Natural killer cell treated with Interleukin-12 subunit alpha and Interleukin-12 subunit beta and Interleukin-15 and Interleukin-18, amount 100 ng/mL, for 72 hours (primary cell): ENCODE measurements at regions not wholly inside any gene's neighbourhood (a gene's known extent, or its start where the extent isn't known, plus 50 kb on each side); places are given as distances from the start of the nearest gene placed in this dataset.
"Not testable (repeated sequence)": the region's sequence is repeated elsewhere in the genome, so short reads cannot be mapped to it uniquely, and the experiment has no call there.

ENCODE experiments used
- ATAC-seq, 2 donors: fragments of 150-1000 bp; cut with Tn5 transposase in 1 of 2; sonication (Bioruptor Pico), chemical (Tn5 transposase) in 1 of 2; 2 replicates each; pipeline ENCODE4 v1.10.0; 2021
- DNase-seq: peaks from one replicate; pipeline ENCODE4 v3.0.0; 2022; ENCODE audit warnings: low spot score
- H3K27ac Mint-ChIP-seq, 2 donors: 1 replicate in 1 of 2; 2 replicates in 1 of 2; pipeline ENCODE4 v1.8.0; 2022; ENCODE audit warnings: mixed read lengths in 2 of 2, mild to moderate bottlenecking in 1 of 2, moderate library complexity in 1 of 2
- H3K27me3 Mint-ChIP-seq, 2 donors: 1 replicate in 1 of 2; 2 replicates in 1 of 2; pipeline ENCODE4 v1.8.0; 2022; ENCODE audit warnings: mixed read lengths in 2 of 2
- H3K36me3 Mint-ChIP-seq: one replicate; pipeline ENCODE4 v1.8.0; 2022; ENCODE audit warnings: mixed read lengths
- H3K4me1 Mint-ChIP-seq, 2 donors: 1 replicate in 1 of 2; 2 replicates in 1 of 2; pipeline ENCODE4 v1.8.0; 2022; ENCODE audit warnings: low read depth in 2 of 2, mixed read lengths in 2 of 2, mild to moderate bottlenecking in 1 of 2
- H3K4me3 Mint-ChIP-seq: one replicate; pipeline ENCODE4 v1.8.0; 2022; ENCODE audit warnings: mixed read lengths
- H3K9me3 Mint-ChIP-seq: 2 replicates; pipeline ENCODE4 v1.8.0; 2022; ENCODE audit warnings: mixed read lengths

- no peak for ATAC-seq
- DNase-seq, result no peak
- no peak overlapping the region for H3K4me3 Mint-ChIP-seq
- no peak overlapping the region for H3K27ac Mint-ChIP-seq
- no peaks in the 10 kb centered on the region for H3K36me3 Mint-ChIP-seq
- peaks cover 19% of the 10 kb centered on the region for H3K9me3 Mint-ChIP-seq
- no peaks in the 10 kb centered on the region for H3K27me3 Mint-ChIP-seq
- H3K4me1 Mint-ChIP-seq, result no peaks in the 10 kb centered on the region
Observed at GRCh38 chr18:1253827-1254226, 349.2 kb downstream of the ADCYAP1 start.

- no peaks in the 10 kb centered on the region for H3K4me1 Mint-ChIP-seq
- H3K27ac Mint-ChIP-seq, result no peak overlapping the region
- peaks cover 23% of the 10 kb centered on the region for H3K9me3 Mint-ChIP-seq
- no peaks in the 10 kb centered on the region for H3K36me3 Mint-ChIP-seq
- no peaks in the 10 kb centered on the region for H3K27me3 Mint-ChIP-seq
- H3K4me3 Mint-ChIP-seq, result no peak overlapping the region
- ATAC-seq, result no peak
- DNase-seq, result no peak
Observed at GRCh38 chr18:1261054-1261453, 356.4 kb downstream of the ADCYAP1 start.

DNA sequence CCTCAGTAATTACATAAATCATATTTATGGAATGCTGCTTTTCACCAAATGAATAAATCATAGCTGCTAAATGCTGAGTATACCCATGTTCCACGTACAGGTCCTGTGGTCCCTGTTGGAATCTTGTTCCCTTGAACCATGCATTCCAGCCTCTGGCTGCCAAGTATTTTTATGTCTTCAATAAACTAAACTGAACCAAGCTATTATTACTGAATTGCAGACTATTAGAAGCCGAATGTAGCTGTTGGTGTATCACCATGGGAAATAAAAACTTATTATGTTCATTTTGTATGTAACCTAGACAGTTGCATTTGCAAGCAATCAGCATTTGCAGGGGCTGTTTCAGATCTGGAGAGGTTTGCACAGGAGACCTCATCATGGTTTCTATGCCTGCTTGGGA lies 362.4 kb downstream of the ADCYAP1 start:
- H3K27me3 Mint-ChIP-seq, result no peaks in the 10 kb centered on the region
- ATAC-seq (no peak), DNase-seq (no peak)
- H3K27ac Mint-ChIP-seq, result no peak overlapping the region
- no peak overlapping the region for H3K4me3 Mint-ChIP-seq
- H3K36me3 Mint-ChIP-seq, result no peaks in the 10 kb centered on the region
- no peaks in the 10 kb centered on the region for H3K4me1 Mint-ChIP-seq
- peaks cover 10% of the 10 kb centered on the region for H3K9me3 Mint-ChIP-seq

DNA sequence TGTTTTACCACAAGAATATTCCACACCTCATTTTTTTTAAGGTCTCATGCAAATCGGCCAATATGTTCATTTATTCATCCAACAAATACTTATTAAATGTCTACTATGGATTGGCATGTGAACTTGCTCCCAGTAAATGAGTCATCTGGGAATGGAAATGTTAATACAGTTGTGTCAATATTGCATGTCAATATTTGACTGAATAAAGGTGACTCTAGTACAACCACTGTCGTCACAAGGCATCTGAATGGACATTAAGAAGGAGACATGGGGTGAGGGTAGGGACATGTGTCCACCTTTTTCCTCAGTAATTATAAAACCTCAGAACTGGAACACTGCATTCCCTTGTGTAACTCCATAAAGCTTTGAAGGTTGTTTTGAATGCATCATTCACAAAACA lies 365.4 kb downstream of the ADCYAP1 start:
- H3K9me3 Mint-ChIP-seq, result peaks cover 10% of the 10 kb centered on the region
- H3K27me3 Mint-ChIP-seq, result no peaks in the 10 kb centered on the region
- no peaks in the 10 kb centered on the region for H3K4me1 Mint-ChIP-seq
- DNase-seq (no peak), ATAC-seq (no peak)
- H3K27ac Mint-ChIP-seq, result no peak overlapping the region
- H3K4me3 Mint-ChIP-seq, result no peak overlapping the region
- no peaks in the 10 kb centered on the region for H3K36me3 Mint-ChIP-seq

- no peak overlapping the region for H3K4me3 Mint-ChIP-seq
- peaks cover 10% of the 10 kb centered on the region for H3K9me3 Mint-ChIP-seq
- DNase-seq (no peak), ATAC-seq (no peak)
- H3K36me3 Mint-ChIP-seq, result no peaks in the 10 kb centered on the region
- no peaks in the 10 kb centered on the region for H3K27me3 Mint-ChIP-seq
- no peaks in the 10 kb centered on the region for H3K4me1 Mint-ChIP-seq
- H3K27ac Mint-ChIP-seq, result no peak overlapping the region
Observed at GRCh38 chr18:1273469-1273868, 368.8 kb downstream of the ADCYAP1 start.

GRCh38 chr18:1292167-1292566 lies 387.5 kb downstream of the ADCYAP1 start:
- Mint-ChIP-seq H3K4me3 (no peak overlapping the region), H3K9me3 (peaks cover 14% of the 10 kb centered on the region), H3K36me3 (no peaks in the 10 kb centered on the region), H3K4me1 (no peaks in the 10 kb centered on the region), H3K27ac (no peak overlapping the region), H3K27me3 (no peaks in the 10 kb centered on the region)
- ATAC-seq (no peak), DNase-seq (no peak)

DNA sequence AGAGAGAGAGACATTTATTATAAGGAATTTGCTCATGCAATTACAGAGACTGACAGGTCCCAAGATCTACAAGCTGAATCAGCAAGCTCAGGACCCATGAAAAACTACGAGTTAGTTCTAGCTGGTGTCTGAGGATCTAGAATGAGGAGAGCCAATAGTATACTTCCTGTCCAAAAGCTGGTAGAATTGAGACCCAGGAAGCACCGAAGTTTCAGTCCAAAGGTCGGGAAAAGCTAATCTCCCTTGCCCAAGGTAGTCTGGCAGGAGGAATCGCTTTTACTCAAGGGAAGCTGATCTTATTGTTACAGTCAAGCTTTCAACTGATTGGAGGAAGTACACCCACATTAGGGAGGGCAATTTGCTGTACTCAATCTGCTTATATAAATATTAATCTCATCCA lies 389.6 kb downstream of the ADCYAP1 start:
- DNase-seq (no peak), ATAC-seq (no peak)
- no peak overlapping the region for H3K4me3 Mint-ChIP-seq
- peaks cover 20% of the 10 kb centered on the region for H3K9me3 Mint-ChIP-seq
- H3K27me3 Mint-ChIP-seq, result no peaks in the 10 kb centered on the region
- no peaks in the 10 kb centered on the region for H3K36me3 Mint-ChIP-seq
- no peak overlapping the region for H3K27ac Mint-ChIP-seq
- H3K4me1 Mint-ChIP-seq, result no peaks in the 10 kb centered on the region

DNA sequence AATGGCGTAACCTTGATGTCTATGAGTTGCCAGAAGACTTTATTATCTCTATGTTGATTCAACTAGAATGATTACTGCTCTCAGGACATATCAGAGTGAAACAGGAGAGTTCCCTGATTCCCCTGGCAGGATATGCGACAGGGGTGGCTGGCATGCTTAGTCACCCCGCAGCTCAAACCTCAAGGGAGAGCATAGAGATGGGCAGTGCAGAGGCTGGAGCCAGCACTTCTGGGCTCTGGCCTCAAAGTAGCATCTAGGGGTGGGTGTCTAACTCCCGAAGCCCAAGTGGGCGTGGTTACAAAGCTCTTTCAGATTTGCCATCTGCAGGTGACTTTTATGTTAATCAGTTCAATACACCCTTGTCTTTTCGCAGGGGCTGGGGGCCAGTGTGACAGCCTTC lies 391.6 kb downstream of the ADCYAP1 start:
- H3K36me3 Mint-ChIP-seq, result peaks cover 4% of the 10 kb centered on the region
- DNase-seq (no peak), ATAC-seq (no peak)
- no peak overlapping the region for H3K4me3 Mint-ChIP-seq
- no peaks in the 10 kb centered on the region for H3K27me3 Mint-ChIP-seq
- peaks cover 28% of the 10 kb centered on the region for H3K9me3 Mint-ChIP-seq
- no peak overlapping the region for H3K27ac Mint-ChIP-seq
- H3K4me1 Mint-ChIP-seq, result no peaks in the 10 kb centered on the region

DNA sequence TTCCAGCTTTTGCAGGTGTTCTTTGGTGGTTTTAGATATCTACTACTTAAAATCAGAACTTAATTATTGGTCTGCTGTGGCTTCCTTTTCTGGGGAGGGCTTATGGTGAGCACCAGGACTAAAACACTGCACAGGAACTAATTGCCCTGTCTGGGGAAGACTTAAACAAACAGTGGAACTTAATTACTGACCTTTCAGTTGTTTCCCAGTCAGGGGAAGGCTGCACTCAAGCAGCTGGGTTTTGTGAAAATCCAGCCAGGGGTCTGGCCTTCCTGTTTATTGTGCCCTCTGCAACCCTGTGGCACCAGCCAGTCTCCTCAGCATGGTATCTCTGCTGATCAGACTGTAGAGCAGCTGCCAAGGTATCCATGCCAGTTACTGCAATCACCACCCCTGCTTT lies 398.2 kb downstream of the ADCYAP1 start:
- Mint-ChIP-seq H3K4me1 (no peaks in the 10 kb centered on the region), H3K36me3 (peaks cover 10% of the 10 kb centered on the region), H3K4me3 (no peak overlapping the region), H3K9me3 (peaks cover 14% of the 10 kb centered on the region), H3K27me3 (no peaks in the 10 kb centered on the region), H3K27ac (no peak overlapping the region)
- no peak for DNase-seq
- no peak for ATAC-seq

DNA sequence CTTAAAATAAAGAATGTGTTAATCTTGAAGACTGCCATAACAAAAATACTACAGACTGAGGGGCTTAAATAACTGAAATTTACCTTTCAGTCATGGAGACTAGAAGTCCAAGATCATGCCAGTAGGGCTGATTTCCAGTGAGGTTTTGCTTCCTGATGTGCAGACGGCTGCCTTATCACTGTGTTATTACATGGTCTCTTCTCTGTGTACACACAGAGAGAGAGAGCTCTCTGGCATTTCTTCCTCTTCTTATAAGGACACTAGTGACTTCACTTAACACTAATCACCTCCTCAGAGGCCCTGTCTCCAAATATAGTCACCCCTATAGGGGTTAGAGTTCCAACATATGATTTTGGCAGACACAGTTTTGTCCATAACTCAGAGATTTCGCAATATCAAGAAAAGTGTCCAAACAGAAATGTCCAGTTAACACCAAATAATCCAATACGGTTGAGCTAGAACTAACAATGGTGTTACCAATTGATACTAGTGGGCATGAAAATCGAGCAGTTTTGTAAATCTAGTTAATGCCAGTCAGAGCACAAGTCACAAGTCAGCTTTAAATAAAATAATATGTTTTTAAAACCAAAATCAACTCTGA lies 399.8 kb downstream of the ADCYAP1 start:
- H3K9me3 Mint-ChIP-seq, result peaks cover 11% of the 10 kb centered on the region
- no peaks in the 10 kb centered on the region for H3K27me3 Mint-ChIP-seq
- H3K36me3 Mint-ChIP-seq, result peaks cover 10% of the 10 kb centered on the region
- H3K4me3 Mint-ChIP-seq, result no peak overlapping the region
- DNase-seq (no peak), ATAC-seq (no peak)
- H3K27ac Mint-ChIP-seq, result no peak overlapping the region
- H3K4me1 Mint-ChIP-seq, result no peaks in the 10 kb centered on the region

GRCh38 chr18:1306641-1307040 lies 402.0 kb downstream of the ADCYAP1 start:
- ATAC-seq (no peak), DNase-seq (no peak)
- Mint-ChIP-seq H3K4me1 (no peaks in the 10 kb centered on the region), H3K4me3 (no peak overlapping the region), H3K9me3 (peaks cover 3% of the 10 kb centered on the region), H3K27me3 (no peaks in the 10 kb centered on the region), H3K36me3 (peaks cover 5% of the 10 kb centered on the region), H3K27ac (no peak overlapping the region)

- Mint-ChIP-seq H3K9me3 (peaks cover 3% of the 10 kb centered on the region), H3K4me3 (no peak overlapping the region), H3K4me1 (no peaks in the 10 kb centered on the region), H3K36me3 (peaks cover 5% of the 10 kb centered on the region), H3K27ac (no peak overlapping the region), H3K27me3 (no peaks in the 10 kb centered on the region)
- ATAC-seq (no peak), DNase-seq (no peak)
Observed at GRCh38 chr18:1308686-1309085, 404.0 kb downstream of the ADCYAP1 start.

GRCh38 chr18:1311376-1311775 lies 406.7 kb downstream of the ADCYAP1 start:
- no peaks in the 10 kb centered on the region for H3K4me1 Mint-ChIP-seq
- H3K4me3 Mint-ChIP-seq, result no peak overlapping the region
- ATAC-seq (no peak), DNase-seq (no peak)
- H3K9me3 Mint-ChIP-seq, result peaks cover 3% of the 10 kb centered on the region
- H3K36me3 Mint-ChIP-seq, result no peaks in the 10 kb centered on the region
- H3K27me3 Mint-ChIP-seq, result no peaks in the 10 kb centered on the region
- H3K27ac Mint-ChIP-seq, result no peak overlapping the region

- not testable (repeated sequence) for H3K4me1 Mint-ChIP-seq, H3K27me3 Mint-ChIP-seq, H3K4me3 Mint-ChIP-seq, ATAC-seq, H3K36me3 Mint-ChIP-seq, H3K27ac Mint-ChIP-seq, DNase-seq
- peaks cover 14% of the 10 kb centered on the region for H3K9me3 Mint-ChIP-seq
Observed at GRCh38 chr18:1335345-1335744, 430.7 kb downstream of the ADCYAP1 start.

DNA sequence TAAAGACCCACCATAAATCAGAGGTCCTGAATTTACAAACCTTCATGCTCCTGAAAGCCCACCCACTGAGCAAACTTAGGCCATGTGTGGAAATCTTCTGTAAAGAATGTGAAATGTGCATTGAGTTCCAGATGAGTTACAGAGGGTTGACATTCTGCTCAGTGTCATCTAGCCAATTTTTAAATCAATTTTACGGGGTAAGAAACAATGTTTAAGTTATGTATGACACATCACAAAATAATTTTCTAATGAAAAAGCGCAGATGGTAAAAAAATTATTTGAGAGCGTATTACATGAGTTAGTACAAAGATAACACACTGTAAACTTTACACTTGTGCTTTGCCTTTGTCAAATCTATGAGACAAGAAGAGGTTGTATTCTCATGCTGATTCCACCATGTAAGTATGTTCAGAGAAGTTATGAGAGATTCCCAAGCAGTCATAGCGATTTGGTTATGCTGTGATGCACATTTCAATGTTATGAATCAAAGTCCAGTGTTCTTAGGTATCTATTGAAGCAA lies 446.3 kb downstream of the ADCYAP1 start:
- no peaks in the 10 kb centered on the region for H3K4me1 Mint-ChIP-seq
- ATAC-seq (no peak), DNase-seq (no peak)
- H3K27ac Mint-ChIP-seq, result no peak overlapping the region
- no peaks in the 10 kb centered on the region for H3K27me3 Mint-ChIP-seq
- H3K9me3 Mint-ChIP-seq, result peaks cover 10% of the 10 kb centered on the region
- no peaks in the 10 kb centered on the region for H3K36me3 Mint-ChIP-seq
- H3K4me3 Mint-ChIP-seq, result no peak overlapping the region
